GM23248 (cell line): ENCODE measurements at regions not wholly inside any gene's neighbourhood (a gene's known extent, or its start where the extent isn't known, plus 50 kb on each side); places are given as distances from the start of the nearest gene placed in this dataset.

ENCODE experiments used
- DNase-seq: peaks from one replicate; pipeline ENCODE4 v3.0.0-alpha.2; 2015
- H2AFZ ChIP-seq: fragments of 200-600 bp; sonication (generic); 2 replicates; pipeline ENCODE4 v1.6.1; 2016; ENCODE audit warnings: antibody characterized with exemption
- H3F3A ChIP-seq: fragments of 200-600 bp; sonication (generic); 2 replicates; pipeline ENCODE4 v1.6.1; 2016; ENCODE audit warnings: mild to moderate bottlenecking, antibody characterized with exemption, mixed run types; ENCODE audit not compliant: insufficient read depth
- H3K27ac ChIP-seq: fragments of 200-600 bp; sonication (generic); 2 replicates; pipeline ENCODE4 v1.5.1; 2016; ENCODE audit warnings: mild to moderate bottlenecking
- H3K27me3 ChIP-seq: fragments of 200-600 bp; sonication (generic); replicated peaks from 2 replicates; pipeline ENCODE4 v1.6.1; 2016; ENCODE audit warnings: mild to moderate bottlenecking; ENCODE audit not compliant: insufficient read depth
- H3K36me3 ChIP-seq: fragments of 200-600 bp; sonication (generic); 2 replicates; pipeline ENCODE4 v1.6.1; 2016; ENCODE audit warnings: low read depth, mild to moderate bottlenecking
- H3K4me1 ChIP-seq: fragments of 200-600 bp; sonication (generic); 2 replicates; pipeline ENCODE4 v1.6.1; 2016; ENCODE audit warnings: mild to moderate bottlenecking; ENCODE audit not compliant: insufficient read depth
- H3K4me2 ChIP-seq: fragments of 200-600 bp; sonication (generic); one replicate; pipeline ENCODE4 v1.6.1; 2016; ENCODE audit warnings: mild to moderate bottlenecking; ENCODE audit not compliant: unreplicated experiment
- H3K4me3 ChIP-seq: fragments of 200-600 bp; sonication (generic); 2 replicates; pipeline ENCODE4 v1.5.1; 2016; ENCODE audit warnings: mild to moderate bottlenecking
- H3K79me2 ChIP-seq: fragments of 200-600 bp; sonication (generic); 2 replicates; pipeline ENCODE4 v1.6.1; 2016; ENCODE audit warnings: mild to moderate bottlenecking; ENCODE audit not compliant: insufficient read depth
- H3K9ac ChIP-seq: fragments of 200-600 bp; sonication (generic); 2 replicates; pipeline ENCODE4 v1.6.1; 2016; ENCODE audit warnings: mild to moderate bottlenecking
- H3K9me2 ChIP-seq: fragments of 200-600 bp; sonication (generic); 2 replicates; pipeline ENCODE4 v1.6.1; 2016; ENCODE audit warnings: mixed run types, mild to moderate bottlenecking, moderate library complexity; ENCODE audit not compliant: insufficient read depth
- H3K9me3 ChIP-seq: fragments of 200-600 bp; sonication (generic); one replicate; pipeline ENCODE4 v1.6.1; 2017; ENCODE audit warnings: low read depth
- H4K20me1 ChIP-seq: fragments of 200-600 bp; sonication (generic); 2 replicates; pipeline ENCODE4 v1.6.0; 2016; ENCODE audit not compliant: insufficient read depth
- EZH2 ChIP-seq: fragments of 200-600 bp; sonication (generic); IDR thresholded peaks from 2 replicates; pipeline ENCODE4 v1.6.1; 2018; ENCODE audit warnings: antibody characterized with exemption, mild to moderate bottlenecking; ENCODE audit not compliant: insufficient read depth, poor library complexity, severe bottlenecking
- EZH2phosphoT487 ChIP-seq: fragments of 200-600 bp; sonication (generic); IDR thresholded peaks from 2 replicates; pipeline ENCODE4 v1.6.1; 2018; ENCODE audit warnings: antibody characterized with exemption, moderate library complexity, mild to moderate bottlenecking, low read depth; ENCODE audit not compliant: insufficient read depth
- WGBS, 2 experiments: methylation state at CpG; one replicate each; pipeline ENCODE4 v1.1.6; 2015 to 2017; ENCODE audit warnings: low lambda C conversion rate in 2 of 2, low coverage in 1 of 2; ENCODE audit errors: missing lambda C conversion rate in 2 of 2; 5-methylcytosine and 5-hydroxymethylcytosine counted together
- in situ Hi-C: fragments of 300-500 bp; cut with MboI; formaldehyde crosslinking; loops from 2 replicates; pipeline ENCODE4 v1.15.0; 2020

DNA sequence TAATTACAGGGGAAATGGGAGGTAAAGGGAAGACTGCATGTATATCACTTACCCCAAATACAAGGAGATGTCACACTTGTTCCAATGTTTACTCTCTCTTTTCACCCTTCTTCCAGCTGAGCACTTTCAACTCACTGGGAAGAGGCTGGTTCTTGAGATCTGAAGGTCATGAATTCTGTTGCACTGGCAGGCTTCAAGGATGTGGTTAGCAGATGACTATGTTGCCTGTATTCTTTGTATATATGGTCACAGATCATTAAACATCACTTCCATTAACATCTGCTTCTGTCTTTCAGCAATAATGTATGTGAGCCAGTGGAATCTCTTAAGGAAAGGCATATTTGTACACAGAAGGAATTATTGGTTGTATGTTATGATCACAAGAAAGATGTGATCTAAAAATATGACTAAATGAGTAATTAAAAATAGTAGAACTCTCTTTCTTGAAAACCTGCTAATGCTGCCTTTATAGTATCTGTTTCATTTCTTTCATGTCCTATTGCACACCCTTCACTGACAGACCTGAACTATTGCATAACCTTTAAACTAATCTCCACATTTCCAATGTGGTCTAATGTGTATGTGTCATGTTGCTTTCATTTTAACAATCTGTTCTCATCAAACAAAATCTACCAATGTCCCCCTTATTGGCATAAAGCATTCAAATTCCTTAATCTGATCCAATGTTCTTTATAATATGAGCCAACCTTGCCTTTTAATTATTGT, 131.4 kb upstream of the EPHA7 start:
- Histone ChIP-seq H3K4me1 (no peaks in the 10 kb centered on the region), H3K4me2 (no peak overlapping the region)
- in situ Hi-C loops = no loop called here

DNA sequence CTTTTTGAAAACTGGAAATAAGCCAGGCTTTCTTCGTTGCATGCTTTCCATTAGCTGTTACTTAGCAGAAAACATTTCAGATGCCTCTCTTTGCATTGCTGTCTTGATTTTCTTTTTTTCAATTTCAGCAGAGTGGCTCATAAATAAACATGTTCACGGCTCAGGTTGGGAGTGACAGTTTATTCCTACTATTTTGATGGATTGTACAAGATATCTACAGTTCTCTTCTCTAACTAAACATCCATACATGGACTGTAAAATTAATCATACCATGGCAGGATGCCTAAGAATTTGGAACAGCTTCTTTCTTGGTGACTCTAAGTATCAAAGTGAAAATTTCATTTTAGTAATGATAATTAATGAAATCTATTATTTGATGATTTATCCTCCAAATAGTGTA, 130.5 kb upstream of the EPHA7 start:
- Histone ChIP-seq H3F3A (no peaks in the 10 kb centered on the region), H3K4me2 (no peak overlapping the region), H3K79me2 (no peaks in the 10 kb centered on the region), H2AFZ (no peak overlapping the region), H3K4me1 (no peaks in the 10 kb centered on the region), H3K9me3 (no peaks in the 10 kb centered on the region), H3K9ac (no peak overlapping the region), H4K20me1 (no peaks in the 10 kb centered on the region), H3K4me3 (no peak overlapping the region), H3K27ac (no peak overlapping the region), H3K27me3 (no peaks in the 10 kb centered on the region), H3K36me3 (no peaks in the 10 kb centered on the region), H3K9me2 (no peaks in the 10 kb centered on the region)
- no peak for TF ChIP-seq EZH2
- no peak for TF ChIP-seq EZH2phosphoT487
- 10 to 11% methylated on average over 2 of the region's 2 CpGs for WGBS, 2 experiments
- DNase-seq = no peak
- in situ Hi-C loops = no loop called here

More for the DNA sequence above, 131.4 kb upstream of the EPHA7 start:
- H3K79me2 ChIP-seq = no peaks in the 10 kb centered on the region
- H3K27ac ChIP-seq = no peak overlapping the region
- H3F3A ChIP-seq = no peaks in the 10 kb centered on the region
- H3K9me2 ChIP-seq = no peaks in the 10 kb centered on the region
- H3K9ac ChIP-seq = no peak overlapping the region
- H4K20me1 ChIP-seq = no peaks in the 10 kb centered on the region
- no peaks in the 10 kb centered on the region for H3K9me3 ChIP-seq
- H2AFZ ChIP-seq = no peak overlapping the region
- H3K27me3 ChIP-seq = no peaks in the 10 kb centered on the region
- H3K36me3 ChIP-seq = no peaks in the 10 kb centered on the region
- DNase-seq = no peak
- TF ChIP-seq EZH2 (no peak), EZH2phosphoT487 (no peak)
- no peak overlapping the region for H3K4me3 ChIP-seq

DNA sequence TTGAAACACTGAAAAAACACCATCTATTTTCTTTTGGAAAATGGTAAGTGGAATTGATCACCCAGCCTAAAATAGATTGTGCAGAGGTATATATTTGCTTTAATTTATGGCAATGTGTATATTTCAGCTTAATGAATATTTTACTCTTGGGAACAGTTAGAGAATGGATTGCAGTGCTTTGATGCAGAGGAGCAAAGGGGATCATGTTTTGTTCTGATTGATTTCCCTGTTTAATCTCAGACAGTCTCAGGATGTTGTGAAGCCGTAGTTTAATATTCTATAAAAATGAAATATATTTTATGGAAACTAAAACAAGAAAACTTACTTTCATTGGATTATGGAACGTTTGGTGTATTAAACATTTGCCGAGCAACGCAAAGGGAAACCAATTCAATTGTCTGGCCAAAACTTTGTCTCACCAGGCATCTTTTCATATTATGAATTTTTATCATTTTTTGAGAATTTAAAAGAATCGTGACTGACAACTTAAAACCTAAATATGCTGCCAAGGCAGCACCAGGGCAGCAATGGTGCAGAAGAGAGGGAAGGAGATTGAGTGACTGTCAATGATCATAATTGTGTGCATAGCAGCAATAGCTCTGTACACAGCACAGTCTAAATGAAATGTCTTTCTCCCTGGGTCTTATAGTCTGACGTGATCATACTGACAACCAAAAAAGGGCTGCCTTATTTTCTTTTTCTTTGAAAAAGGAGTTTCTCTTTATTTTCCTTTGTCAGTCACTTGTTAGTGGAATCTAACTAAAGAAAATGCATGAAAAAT, 105.5 kb upstream of the EPHA7 start:
- TF ChIP-seq EZH2 = no peak
- Histone ChIP-seq H3F3A (no peaks in the 10 kb centered on the region), H3K27me3 (no peaks in the 10 kb centered on the region), H3K9me3 (peaks cover 4% of the 10 kb centered on the region), H3K4me2 (no peak overlapping the region), H4K20me1 (no peaks in the 10 kb centered on the region), H3K79me2 (no peaks in the 10 kb centered on the region), H3K9ac (no peak overlapping the region), H3K9me2 (no peaks in the 10 kb centered on the region), H2AFZ (no peak overlapping the region), H3K27ac (no peak overlapping the region), H3K4me3 (no peak overlapping the region), H3K4me1 (no peaks in the 10 kb centered on the region), H3K36me3 (no peaks in the 10 kb centered on the region)
- no peak for DNase-seq
- WGBS, 2 experiments = 20 to 27% methylated on average over 6 of the region's 6 CpGs
- in situ Hi-C loops = no loop called here

DNA sequence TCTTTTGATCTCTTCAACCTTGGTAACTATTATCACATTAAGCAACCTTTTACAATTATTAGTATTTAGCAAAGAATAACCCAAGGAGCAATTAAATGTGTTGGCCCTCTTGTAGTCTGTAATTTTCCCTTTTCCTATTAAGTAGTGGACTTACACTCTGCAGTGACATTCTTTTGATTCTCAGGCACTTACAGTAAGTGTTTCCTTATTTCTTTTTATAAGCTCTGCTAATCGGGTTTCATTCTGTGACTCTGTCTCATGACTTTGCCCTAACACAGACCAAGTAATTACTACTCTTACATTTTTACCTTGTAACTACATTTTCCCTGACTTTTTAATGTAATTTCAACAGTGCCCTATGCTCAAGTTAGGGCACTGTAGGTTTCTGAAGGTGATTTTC, 104.0 kb upstream of the EPHA7 start:
- Histone ChIP-seq H3K79me2 (no peaks in the 10 kb centered on the region), H2AFZ (no peak overlapping the region), H3F3A (no peaks in the 10 kb centered on the region), H3K27me3 (no peaks in the 10 kb centered on the region), H3K9me3 (peaks cover 4% of the 10 kb centered on the region), H3K9ac (no peak overlapping the region), H3K36me3 (no peaks in the 10 kb centered on the region), H3K4me3 (no peak overlapping the region), H3K9me2 (no peaks in the 10 kb centered on the region), H3K27ac (no peak overlapping the region), H3K4me1 (no peaks in the 10 kb centered on the region), H4K20me1 (no peaks in the 10 kb centered on the region), H3K4me2 (no peak overlapping the region)
- in situ Hi-C loops = no loop called here
- DNase-seq = no peak
- TF ChIP-seq EZH2 (no peak), EZH2phosphoT487 (no peak)
- 31 to 32% methylated on average over 1 of the region's 1 CpG for WGBS, 2 experiments
